ENCODE measurements at regions not wholly inside any gene's neighbourhood (a gene's known extent, or its start where the extent isn't known, plus 50 kb on each side); places are given as distances from the start of the nearest gene placed in this dataset.
"Not testable (repeated sequence)": the region's sequence is repeated elsewhere in the genome, so short reads cannot be mapped to it uniquely, and the experiment has no call there.

DNA sequence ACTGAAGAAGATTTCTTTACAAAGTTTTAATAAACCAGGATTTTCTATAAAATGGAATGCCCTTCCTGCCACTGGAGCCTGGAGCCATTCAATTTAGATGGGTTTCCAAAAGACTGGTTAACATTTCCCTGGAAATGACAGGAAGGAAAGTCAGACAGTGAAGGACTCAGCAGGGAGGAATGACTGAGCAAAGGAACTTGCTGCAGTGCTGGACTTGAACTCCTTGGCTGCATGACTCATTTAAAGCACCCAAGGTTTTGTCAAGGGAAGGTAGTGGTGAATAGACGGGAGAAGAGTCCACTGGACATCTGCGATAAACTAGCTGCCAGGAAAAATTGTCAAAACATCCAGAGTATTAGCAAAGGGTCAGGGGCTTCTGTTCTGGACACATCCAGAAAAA is 163.8 kb upstream of the SLC28A3 start:
- DNase-seq (ENCODE audit: low spot score): no peak

- no peak for DNase-seq (ENCODE audit: low spot score)
Observed at GRCh38 chr9:84511651-84512050, 157.9 kb upstream of the NTRK2 start.

GRCh38 chr9:84512493-84512892 is 157.0 kb upstream of the NTRK2 start:
- no peak for DNase-seq (ENCODE audit: low spot score)

DNA sequence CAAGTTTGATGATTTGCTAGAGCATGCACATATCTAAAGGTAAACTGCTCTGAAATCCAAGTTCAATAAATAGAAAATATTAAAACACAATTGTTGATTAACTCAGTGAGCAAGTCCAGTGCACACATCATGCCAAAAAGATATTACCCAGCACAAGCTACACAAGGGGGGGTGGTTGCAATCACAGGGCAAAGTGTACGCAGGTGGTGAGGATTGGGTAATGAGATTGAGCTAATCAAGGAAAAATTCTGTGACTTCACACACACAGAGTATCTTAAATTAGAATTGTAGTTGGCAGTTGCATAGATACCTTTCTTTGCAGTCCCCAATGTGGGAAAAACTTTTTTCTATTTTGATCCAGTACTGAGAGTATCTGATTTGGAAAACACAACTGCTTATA is 156.1 kb upstream of the NTRK2 start:
- DNase-seq (ENCODE audit: low spot score): no peak

- DNase-seq (ENCODE audit: low spot score): no peak
Observed at GRCh38 chr9:84513979-84514378, 155.6 kb upstream of the NTRK2 start.

DNA sequence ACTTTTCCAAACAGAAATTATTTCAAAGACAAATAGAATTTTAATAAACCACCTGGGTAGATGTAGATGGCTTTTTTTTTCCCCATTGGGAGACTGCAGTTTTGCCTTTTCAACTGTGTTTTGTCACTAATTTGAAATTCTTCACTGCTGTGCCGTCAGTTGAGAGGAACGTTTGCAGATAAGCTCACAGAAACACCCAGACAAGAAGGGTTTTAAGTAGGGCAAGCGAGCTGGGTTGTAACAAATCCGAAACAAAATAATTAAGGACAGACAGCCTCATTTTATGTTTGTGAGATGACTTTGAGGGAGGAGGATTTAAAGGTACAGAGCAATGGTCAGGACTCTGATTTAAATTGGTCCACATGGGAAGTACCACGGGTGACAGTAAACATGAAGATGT is 155.1 kb upstream of the NTRK2 start:
- no peak for DNase-seq (ENCODE audit: low spot score)

GRCh38 chr9:84517026-84517425 is 152.5 kb upstream of the NTRK2 start:
- DNase-seq (ENCODE audit: low spot score): no peak

DNA sequence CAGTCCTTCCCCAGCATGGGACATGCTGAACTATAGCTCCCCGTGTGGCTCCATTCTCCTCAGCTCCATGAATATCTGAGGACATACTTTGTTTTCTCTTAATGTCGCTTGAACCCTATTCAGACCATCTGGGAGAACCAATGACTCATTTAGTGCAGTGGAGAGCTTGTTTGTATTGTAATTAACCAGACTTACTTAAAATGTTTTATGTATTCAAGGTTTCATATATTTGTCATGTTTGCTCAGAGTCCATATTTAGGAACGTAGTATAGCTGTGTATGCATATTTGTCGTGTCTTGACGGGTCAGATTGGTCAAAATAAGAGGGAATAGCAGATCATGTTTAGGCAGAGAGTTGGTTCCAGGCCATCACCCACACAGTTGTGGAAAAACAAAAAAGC is 150.1 kb upstream of the NTRK2 start:
- DNase-seq (ENCODE audit: low spot score): no peak

DNA sequence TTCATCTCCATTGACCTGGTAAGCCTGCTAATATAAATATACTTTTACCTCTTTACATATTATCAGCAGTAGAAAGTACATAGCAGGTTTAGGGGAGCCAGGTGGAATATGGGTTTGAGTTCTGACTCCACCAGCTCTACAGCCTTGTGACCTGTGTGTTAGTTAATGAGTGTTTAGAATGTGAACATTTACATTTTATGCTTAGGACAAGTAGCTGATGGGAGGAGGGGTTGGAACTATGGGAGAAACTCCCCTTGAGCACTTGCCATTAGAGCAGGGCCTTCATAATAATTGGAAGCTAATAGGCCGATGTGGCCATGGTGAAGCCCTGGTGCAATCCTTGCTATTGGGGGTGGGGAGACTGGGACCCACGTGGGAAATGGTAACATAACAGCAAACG is 148.3 kb upstream of the NTRK2 start:
- no peak for DNase-seq (ENCODE audit: low spot score)

DNA sequence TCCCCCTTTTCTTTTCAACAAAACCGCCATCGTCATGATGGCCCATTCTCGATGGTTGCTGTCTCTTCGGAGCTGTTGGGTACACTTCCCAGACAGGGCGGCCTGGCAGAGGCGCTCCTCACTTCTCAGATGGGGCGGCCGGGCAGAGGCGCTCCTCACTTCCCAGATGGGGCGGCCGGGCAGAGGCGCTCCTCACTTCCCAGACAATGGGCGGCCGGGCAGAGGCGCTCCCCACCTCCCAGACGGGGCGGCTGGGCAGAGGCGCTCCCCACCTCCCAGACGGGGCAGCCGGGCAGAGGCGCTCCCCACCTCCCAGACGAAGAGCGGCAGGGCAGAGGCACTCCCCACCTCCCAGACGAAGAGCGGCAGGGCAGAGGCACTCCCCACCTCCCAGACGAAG is 143.3 kb upstream of the NTRK2 start:
- not testable (repeated sequence) for DNase-seq (ENCODE audit: low spot score)

GRCh38 chr9:84527060-84527720 is 142.3 kb upstream of the NTRK2 start:
- DNase-seq (ENCODE audit: low spot score): not testable (repeated sequence)

GRCh38 chr9:84535973-84536372 is 133.6 kb upstream of the NTRK2 start:
- not testable (repeated sequence) for DNase-seq (ENCODE audit: low spot score)

- no peak for DNase-seq (ENCODE audit: low spot score)
Observed at GRCh38 chr9:84538879-84539278, 130.7 kb upstream of the NTRK2 start.

GRCh38 chr9:84542554-84542953 is 127.0 kb upstream of the NTRK2 start:
- no peak for DNase-seq (ENCODE audit: low spot score)

- no peak for DNase-seq (ENCODE audit: low spot score)
Observed at GRCh38 chr9:84554069-84554664, 115.4 kb upstream of the NTRK2 start.

DNA sequence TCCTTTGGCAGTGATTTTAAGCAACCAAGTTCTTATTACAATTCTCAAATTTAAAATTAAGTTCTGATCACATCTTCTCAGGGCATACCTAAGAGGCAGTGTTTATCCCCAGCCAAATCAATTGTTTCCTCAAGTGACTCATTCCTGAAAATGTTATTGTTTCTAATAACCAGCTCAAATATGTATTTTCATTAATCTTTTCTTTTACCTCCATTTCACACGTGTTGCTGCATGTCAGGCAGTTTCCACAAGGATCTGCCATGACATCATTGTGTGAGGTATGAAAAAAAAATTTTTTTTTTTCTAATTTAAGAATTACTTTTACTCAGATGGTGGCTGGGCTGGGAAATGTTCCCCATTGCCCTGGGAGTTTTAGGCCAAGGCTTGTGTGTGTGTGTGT is 113.0 kb upstream of the NTRK2 start:
- no peak for DNase-seq (ENCODE audit: low spot score)

DNA sequence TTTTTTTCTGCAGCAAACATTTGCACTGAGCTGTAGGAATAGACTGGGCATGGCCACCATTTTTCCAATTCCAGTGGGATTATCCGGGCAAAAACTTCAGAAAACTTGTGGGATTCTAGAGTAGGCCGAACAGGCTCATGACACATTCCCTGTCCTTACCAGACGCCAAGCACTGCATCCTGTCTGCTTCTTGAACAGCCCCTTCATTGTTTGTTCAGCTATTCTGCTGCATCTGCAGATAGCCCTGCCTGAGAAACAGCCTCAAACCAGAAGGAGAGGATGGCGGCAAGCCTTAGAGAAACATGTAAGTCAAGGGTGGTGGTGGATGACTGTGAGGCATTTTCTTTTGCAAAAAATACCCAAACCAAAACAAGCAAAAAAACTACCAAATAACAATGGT is 111.8 kb upstream of the NTRK2 start:
- no peak for DNase-seq (ENCODE audit: low spot score)

DNA sequence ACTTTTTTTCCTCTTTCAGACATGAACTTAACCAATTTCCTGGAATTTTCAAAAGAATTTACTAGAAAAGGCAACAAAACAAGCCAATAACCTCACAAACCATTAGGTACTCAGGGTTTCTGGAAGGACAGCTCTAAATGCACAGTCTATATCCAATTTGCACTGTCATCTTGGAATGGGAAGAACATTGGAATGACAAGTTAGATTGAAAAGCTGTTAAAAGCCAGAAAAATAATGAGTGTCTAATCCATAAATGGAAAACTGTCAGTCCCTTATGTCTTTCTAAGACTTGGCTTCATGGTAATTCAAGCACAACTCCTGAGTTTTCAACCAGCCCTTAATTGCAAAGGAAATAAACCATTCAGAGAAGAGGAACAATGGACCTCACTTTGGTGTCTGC is 105.8 kb upstream of the NTRK2 start:
- DNase-seq (ENCODE audit: low spot score): no peak

GRCh38 chr9:84567805-84568204 is 101.7 kb upstream of the NTRK2 start:
- DNase-seq (ENCODE audit: low spot score): no peak

DNA sequence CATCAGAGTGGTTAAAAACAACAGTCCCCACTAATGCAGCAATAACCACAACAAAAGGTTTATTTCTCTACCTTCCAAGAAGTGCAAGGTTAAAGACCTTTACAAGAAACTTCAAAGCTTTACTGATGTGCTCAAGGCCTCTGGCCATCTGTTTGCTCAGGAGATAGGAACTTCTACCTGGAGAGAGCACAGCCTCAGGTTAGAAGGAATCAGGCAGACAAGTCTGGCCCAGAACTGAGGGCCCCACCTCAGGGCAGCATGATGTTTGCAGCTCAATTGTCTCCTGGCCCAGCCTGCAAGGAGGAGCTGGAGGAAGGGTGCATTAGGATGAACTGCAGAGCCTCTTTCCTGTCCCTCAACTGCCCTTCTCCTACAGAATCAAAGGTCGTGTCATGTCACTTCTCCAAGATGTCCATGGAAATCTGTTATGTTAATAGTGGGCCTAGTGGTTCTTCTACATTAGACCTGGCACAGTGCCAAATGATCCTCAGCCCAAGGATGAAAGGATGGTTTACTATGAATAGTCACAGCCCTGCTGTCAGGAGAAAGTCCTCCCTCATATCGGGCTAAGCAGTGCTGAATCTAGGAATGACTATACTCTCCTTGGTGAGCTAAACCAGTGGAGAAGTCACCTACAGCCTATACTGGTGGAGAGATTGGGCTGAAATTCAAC is 98.9 kb upstream of the NTRK2 start:
- DNase-seq (ENCODE audit: low spot score): no peak

DNA sequence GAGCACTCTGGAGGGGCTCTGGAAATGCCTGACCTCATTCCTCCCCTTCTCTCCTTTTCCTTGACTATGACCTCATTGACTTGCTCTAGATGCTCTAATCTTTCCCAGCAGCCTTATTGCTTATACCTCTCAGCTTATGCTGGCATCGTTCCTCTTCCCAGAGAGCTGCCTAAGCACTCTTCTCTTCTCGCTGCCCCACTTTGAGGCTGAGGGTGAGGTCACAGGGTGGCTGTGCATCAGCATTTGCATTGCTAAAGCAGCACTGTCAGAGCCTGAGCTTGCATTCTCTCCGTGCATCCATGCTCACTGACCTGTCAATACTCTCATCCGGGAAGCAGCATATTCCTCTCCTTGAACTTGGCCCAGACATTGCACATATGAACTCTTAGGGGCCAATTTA is 96.4 kb upstream of the NTRK2 start:
- no peak for DNase-seq (ENCODE audit: low spot score)

GRCh38 chr9:84575705-84576104 is 93.8 kb upstream of the NTRK2 start:
- DNase-seq (ENCODE audit: low spot score): no peak

DNA sequence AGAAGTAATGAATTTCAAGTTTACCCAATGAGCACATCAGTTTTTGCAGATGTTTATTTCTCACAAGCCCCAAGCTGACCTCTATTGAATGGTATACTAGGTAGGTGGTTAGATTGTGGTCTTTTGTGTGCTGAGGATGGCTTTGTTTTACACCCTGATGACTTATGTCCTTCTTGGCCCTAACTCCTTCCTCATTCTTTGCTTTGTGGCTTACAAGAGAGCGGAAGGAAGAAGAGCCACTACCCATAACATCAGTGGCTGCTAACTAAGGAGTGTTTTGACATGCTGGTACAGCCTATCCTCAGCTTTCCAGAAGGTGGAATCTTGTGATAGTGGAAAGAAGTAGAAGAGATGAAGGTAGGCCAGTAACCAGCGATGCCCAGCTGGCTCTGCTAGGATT is 85.7 kb upstream of the NTRK2 start:
- no peak for DNase-seq (ENCODE audit: low spot score)

GRCh38 chr9:84586662-84587061 is 82.9 kb upstream of the NTRK2 start:
- no peak for DNase-seq (ENCODE audit: low spot score)

Measured in activated CD4-positive, alpha-beta T cell treated with anti-CD3 and anti-CD28 coated beads, Interleukin-2, Interleukin-4, amounts not matched to agents 100 ng/mL and 50 ng/mL, durations not matched to agents 16 hours and 8 hours (primary cell).